ENCODE measurements at regions not wholly inside any gene's neighbourhood (a gene's known extent, or its start where the extent isn't known, plus 50 kb on each side); places are given as distances from the start of the nearest gene placed in this dataset.

DNA sequence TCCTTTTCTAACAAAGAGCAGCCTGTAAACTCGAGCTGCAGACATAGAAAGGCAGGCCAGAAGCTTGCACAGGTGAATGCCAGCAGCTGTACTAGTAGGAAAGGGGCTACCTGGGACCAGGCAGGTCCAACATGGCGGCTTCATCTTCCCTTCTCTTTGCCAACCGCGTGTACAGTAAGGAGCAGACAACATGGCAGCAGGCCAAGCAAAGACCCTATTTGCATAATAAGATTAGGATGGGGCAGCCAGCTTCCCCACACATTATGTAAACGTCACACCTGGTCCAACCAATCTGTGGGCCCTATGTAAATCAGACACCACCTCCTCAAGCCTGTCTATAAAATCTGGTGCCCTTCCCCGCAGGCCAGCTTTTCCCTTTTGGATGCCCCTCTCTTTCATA lies 1186.5 kb upstream of the AUTS2 start:
- Mint-ChIP-seq H3K4me3 (no peak overlapping the region), H3K27ac (no peak overlapping the region), H3K4me1 (no peaks in the 10 kb centered on the region), H3K36me3 (no peaks in the 10 kb centered on the region), H3K9me3 (peaks cover 4 to 17% of the 10 kb centered on the region in 2 donors), H3K27me3 (ENCODE audit: low read depth in 2 of 2) (no peaks in the 10 kb centered on the region)
- intact Hi-C loops (cut with micrococcal nuclease), result no loop called here
- Histone ChIP-seq H3K9me3 (ENCODE audit: control insufficient read depth, insufficient read depth, low read length) (peaks cover 16% of the 10 kb centered on the region), H3K27ac (ENCODE audit: low read length) (no peak overlapping the region), H3K4me1 (ENCODE audit: control insufficient read depth, insufficient read depth, low read length) (no peaks in the 10 kb centered on the region), H3K27me3 (ENCODE audit: control insufficient read depth, insufficient read depth, low read length) (no peaks in the 10 kb centered on the region), H3K36me3 (ENCODE audit: control insufficient read depth, insufficient read depth, low read length) (no peaks in the 10 kb centered on the region), H3K4me3 (ENCODE audit: low read length) (no peak overlapping the region)
- ATAC-seq, result no peak
- WGBS (ENCODE audit: insufficient coverage), result 73% methylated on average over 5 of the region's 6 CpGs
- TF ChIP-seq, protein P1, sequence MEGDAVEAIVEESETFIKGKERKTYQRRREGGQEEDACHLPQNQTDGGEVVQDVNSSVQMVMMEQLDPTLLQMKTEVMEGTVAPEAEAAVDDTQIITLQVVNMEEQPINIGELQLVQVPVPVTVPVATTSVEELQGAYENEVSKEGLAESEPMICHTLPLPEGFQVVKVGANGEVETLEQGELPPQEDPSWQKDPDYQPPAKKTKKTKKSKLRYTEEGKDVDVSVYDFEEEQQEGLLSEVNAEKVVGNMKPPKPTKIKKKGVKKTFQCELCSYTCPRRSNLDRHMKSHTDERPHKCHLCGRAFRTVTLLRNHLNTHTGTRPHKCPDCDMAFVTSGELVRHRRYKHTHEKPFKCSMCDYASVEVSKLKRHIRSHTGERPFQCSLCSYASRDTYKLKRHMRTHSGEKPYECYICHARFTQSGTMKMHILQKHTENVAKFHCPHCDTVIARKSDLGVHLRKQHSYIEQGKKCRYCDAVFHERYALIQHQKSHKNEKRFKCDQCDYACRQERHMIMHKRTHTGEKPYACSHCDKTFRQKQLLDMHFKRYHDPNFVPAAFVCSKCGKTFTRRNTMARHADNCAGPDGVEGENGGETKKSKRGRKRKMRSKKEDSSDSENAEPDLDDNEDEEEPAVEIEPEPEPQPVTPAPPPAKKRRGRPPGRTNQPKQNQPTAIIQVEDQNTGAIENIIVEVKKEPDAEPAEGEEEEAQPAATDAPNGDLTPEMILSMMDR (IDR thresholded peaks at IDR 0.05), result no peak
- no peak for DNase-seq

DNA sequence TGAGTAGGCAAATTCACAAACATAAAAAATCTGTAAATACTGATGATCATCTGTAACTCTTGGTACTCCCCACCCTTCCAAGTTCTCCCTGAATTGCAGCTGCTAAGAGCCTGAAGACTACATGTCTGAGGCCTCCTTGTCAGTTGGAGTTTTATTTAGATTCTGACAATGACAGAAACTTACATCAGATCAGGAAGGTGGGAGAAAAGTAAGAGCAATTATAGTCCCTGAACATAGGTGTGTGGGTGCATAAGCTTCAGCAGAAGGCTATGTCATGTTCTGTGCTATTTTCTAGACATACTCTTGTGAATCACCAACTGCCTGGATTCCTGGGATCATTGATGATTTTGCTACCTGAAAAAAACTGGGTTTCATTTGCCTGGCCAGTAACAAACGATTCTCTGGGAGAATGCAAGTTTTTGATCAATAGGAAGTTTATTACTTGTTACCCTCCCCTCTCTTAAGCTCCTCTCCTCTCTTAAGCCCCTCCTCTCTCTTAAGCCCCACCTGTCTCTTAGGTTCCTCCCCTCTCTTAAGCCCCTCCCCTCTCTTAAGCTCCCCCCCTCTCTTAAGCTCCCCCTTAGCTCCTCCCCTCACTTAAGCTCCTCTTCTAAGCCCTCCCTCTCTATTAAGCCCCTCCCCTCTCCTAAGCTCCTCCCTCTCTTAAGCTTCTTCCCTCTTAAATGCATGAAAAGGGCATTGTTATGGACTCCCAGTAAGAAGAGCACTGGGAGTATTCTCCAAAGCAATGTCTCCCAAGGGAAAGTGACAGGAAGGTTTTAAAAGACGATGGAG lies 1183.4 kb upstream of the AUTS2 start:
- intact Hi-C loops (cut with micrococcal nuclease), result no loop called here
- Histone ChIP-seq H3K4me1 (ENCODE audit: control insufficient read depth, insufficient read depth, low read length) (no peaks in the 10 kb centered on the region), H3K9me3 (ENCODE audit: control insufficient read depth, insufficient read depth, low read length) (peaks cover 19% of the 10 kb centered on the region), H3K4me3 (ENCODE audit: low read length) (no peak overlapping the region), H3K27me3 (ENCODE audit: control insufficient read depth, insufficient read depth, low read length) (no peaks in the 10 kb centered on the region), H3K36me3 (ENCODE audit: control insufficient read depth, insufficient read depth, low read length) (no peaks in the 10 kb centered on the region), H3K27ac (ENCODE audit: low read length) (no peak overlapping the region)
- Mint-ChIP-seq H3K9me3 (peaks cover 7 to 22% of the 10 kb centered on the region in 2 donors), H3K36me3 (no peaks in the 10 kb centered on the region), H3K27me3 (ENCODE audit: low read depth in 2 of 2) (no peaks in the 10 kb centered on the region), H3K4me1 (no peaks in the 10 kb centered on the region), H3K4me3 (no peak overlapping the region), H3K27ac (no peak overlapping the region)
- 71% methylated on average over 1 of the region's 2 CpGs for WGBS (ENCODE audit: insufficient coverage)
- DNase-seq (no peak), ATAC-seq (no peak)
- TF ChIP-seq, protein P1 (IDR thresholded peaks at IDR 0.05), result no peak

DNA sequence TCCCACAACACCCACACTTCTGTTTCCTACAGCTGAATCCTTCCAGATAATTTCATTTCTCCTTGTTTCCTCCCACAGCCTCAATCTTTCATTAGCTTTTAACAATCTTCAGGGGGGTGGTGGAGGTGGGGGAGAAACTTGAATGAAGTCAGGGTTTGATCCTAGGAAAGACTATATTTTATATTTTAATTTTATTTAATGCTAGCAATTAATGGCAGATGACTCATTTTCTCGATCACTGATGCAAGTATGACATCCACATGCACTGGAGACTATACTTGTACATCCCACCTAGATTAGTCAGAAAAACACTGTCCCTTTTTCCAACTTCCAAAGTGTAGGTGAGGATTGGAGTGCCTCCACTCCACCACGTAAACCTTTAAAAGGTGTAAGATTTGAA lies 1181.3 kb upstream of the AUTS2 start:
- no peaks in the 10 kb centered on the region for H3K4me1 Mint-ChIP-seq
- intact Hi-C loops (cut with micrococcal nuclease), result no loop called here
- ATAC-seq, result no peak
- TF ChIP-seq, protein P1 (IDR thresholded peaks at IDR 0.05), result no peak
- H3K27me3 Mint-ChIP-seq (ENCODE audit: low read depth in 2 of 2), result no peaks in the 10 kb centered on the region
- no peak overlapping the region for H3K4me3 ChIP-seq (ENCODE audit: low read length)
- H3K9me3 ChIP-seq (ENCODE audit: control insufficient read depth, insufficient read depth, low read length), result peaks cover 26% of the 10 kb centered on the region
- no peak overlapping the region for H3K4me3 Mint-ChIP-seq
- H3K9me3 Mint-ChIP-seq, result peaks cover 8 to 17% of the 10 kb centered on the region in 2 donors
- H3K36me3 ChIP-seq (ENCODE audit: control insufficient read depth, insufficient read depth, low read length), result no peaks in the 10 kb centered on the region
- no CpG with 5 or more reads among the region's 2 CpGs for WGBS (ENCODE audit: insufficient coverage)
- H3K27ac Mint-ChIP-seq, result no peak overlapping the region
- no peaks in the 10 kb centered on the region for H3K27me3 ChIP-seq (ENCODE audit: control insufficient read depth, insufficient read depth, low read length)
- no peaks in the 10 kb centered on the region for H3K4me1 ChIP-seq (ENCODE audit: control insufficient read depth, insufficient read depth, low read length)
- DNase-seq, result no peak
- H3K36me3 Mint-ChIP-seq, result no peaks in the 10 kb centered on the region
- H3K27ac ChIP-seq (ENCODE audit: low read length), result no peak overlapping the region

DNA sequence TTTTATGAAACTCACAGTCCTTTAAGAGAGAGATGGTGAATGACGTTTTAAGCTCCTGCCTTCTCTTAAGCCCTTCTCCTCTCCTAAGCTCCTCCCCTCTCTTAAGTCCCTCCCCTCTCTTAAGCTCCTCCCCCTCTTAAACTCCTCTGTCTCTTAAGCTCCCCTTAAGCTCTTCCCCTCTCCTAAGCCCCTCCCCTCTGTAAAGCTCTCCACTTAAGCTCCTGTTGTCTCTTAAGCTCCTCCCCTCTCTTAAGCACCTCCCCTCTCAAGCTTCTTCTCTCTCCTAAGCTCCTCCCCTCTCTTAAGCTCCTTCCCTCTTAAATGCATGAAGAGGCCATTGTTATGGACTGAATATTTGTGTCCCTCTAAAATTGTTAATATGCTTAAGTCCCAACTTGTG lies 1180.6 kb upstream of the AUTS2 start:
- Mint-ChIP-seq H3K4me1 (no peaks in the 10 kb centered on the region), H3K9me3 (peaks cover 6 to 12% of the 10 kb centered on the region in 2 donors), H3K27ac (no peak overlapping the region), H3K27me3 (ENCODE audit: low read depth in 2 of 2) (no peaks in the 10 kb centered on the region), H3K36me3 (no peaks in the 10 kb centered on the region), H3K4me3 (no peak overlapping the region)
- no peak overlapping the region for H3K4me3 ChIP-seq (ENCODE audit: low read length)
- DNase-seq (no peak), ATAC-seq (no peak)
- H3K27me3 ChIP-seq (ENCODE audit: control insufficient read depth, insufficient read depth, low read length), result no peaks in the 10 kb centered on the region
- intact Hi-C loops (cut with micrococcal nuclease), result no loop called here
- H3K27ac ChIP-seq (ENCODE audit: low read length), result no peak overlapping the region
- H3K36me3 ChIP-seq (ENCODE audit: control insufficient read depth, insufficient read depth, low read length), result no peaks in the 10 kb centered on the region
- peaks cover 29% of the 10 kb centered on the region for H3K9me3 ChIP-seq (ENCODE audit: control insufficient read depth, insufficient read depth, low read length)
- no peaks in the 10 kb centered on the region for H3K4me1 ChIP-seq (ENCODE audit: control insufficient read depth, insufficient read depth, low read length)
- TF ChIP-seq, protein P1 (IDR thresholded peaks at IDR 0.05), result no peak
- WGBS (ENCODE audit: insufficient coverage), result 93% methylated on average over 1 of the region's 1 CpG

All from natural killer cell (primary cell).